ENCODE measurements at regions not wholly inside any gene's neighbourhood (a gene's known extent, or its start where the extent isn't known, plus 50 kb on each side); places are given as distances from the start of the nearest gene placed in this dataset.
A peak's percentile ranks its signal among the peaks of the same experiment; 100 is the strongest.

DNA sequence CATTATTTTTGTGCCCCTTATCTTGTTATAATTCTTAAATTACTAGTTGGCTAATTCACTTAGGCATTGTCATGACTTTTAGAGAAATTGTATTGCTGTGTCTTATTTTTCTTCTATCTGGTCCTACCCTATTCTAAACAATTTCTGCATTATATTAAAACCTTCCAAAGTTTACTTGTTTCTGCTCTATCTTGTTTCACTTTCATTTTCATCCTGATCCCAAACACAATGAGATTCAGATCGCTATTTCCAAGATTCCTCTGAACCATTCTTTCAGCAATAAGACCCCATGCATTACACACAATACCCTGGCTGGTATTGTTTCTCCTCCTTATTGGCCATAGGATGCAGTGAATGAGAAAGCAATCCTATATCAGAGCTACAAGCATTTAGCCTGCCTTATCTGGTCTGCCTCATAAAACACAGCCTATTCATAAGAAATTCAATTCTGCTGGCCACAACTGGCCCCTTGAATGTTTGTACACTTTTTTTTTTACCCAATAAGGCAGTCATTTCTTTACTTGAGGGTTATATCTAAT lies 69.9 kb upstream of the POU3F2 start:
- H3K27me3 ChIP-seq (ENCODE audit: control insufficient read depth, insufficient read depth, low read length, poor library complexity, severe bottlenecking) = no peaks in the 10 kb centered on the region
- Mint-ChIP-seq H3K9me3 (peaks cover 7% of the 10 kb centered on the region), H3K36me3 (ENCODE audit: low read depth) (no peaks in the 10 kb centered on the region), H3K27ac (no peak overlapping the region), H3K4me3 (no peak overlapping the region), H3K27me3 (ENCODE audit: insufficient read depth) (no peaks in the 10 kb centered on the region), H3K4me1 (no peaks in the 10 kb centered on the region)
- WGBS, 2 experiments (ENCODE audit: insufficient coverage in 1 of 2, insufficient read length in 1 of 2) = 78 to 84% methylated on average over 1 of the region's 1 CpG
- H3K4me3 ChIP-seq (ENCODE audit: low read length) = no peak overlapping the region
- no peak overlapping the region for H3K9ac ChIP-seq (ENCODE audit: extremely low read depth, low read length, poor library complexity, severe bottlenecking)
- no peak for DNase-seq
- no peaks in the 10 kb centered on the region for H3K9me3 ChIP-seq (ENCODE audit: control insufficient read depth, low read length)
- H3K27ac ChIP-seq (ENCODE audit: low read depth, low read length) = no peak overlapping the region
- H3K4me1 ChIP-seq (ENCODE audit: control insufficient read depth, insufficient read depth, low read length) = no peaks in the 10 kb centered on the region
- TF ChIP-seq, protein P1, sequence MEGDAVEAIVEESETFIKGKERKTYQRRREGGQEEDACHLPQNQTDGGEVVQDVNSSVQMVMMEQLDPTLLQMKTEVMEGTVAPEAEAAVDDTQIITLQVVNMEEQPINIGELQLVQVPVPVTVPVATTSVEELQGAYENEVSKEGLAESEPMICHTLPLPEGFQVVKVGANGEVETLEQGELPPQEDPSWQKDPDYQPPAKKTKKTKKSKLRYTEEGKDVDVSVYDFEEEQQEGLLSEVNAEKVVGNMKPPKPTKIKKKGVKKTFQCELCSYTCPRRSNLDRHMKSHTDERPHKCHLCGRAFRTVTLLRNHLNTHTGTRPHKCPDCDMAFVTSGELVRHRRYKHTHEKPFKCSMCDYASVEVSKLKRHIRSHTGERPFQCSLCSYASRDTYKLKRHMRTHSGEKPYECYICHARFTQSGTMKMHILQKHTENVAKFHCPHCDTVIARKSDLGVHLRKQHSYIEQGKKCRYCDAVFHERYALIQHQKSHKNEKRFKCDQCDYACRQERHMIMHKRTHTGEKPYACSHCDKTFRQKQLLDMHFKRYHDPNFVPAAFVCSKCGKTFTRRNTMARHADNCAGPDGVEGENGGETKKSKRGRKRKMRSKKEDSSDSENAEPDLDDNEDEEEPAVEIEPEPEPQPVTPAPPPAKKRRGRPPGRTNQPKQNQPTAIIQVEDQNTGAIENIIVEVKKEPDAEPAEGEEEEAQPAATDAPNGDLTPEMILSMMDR (conservative IDR thresholded peaks at IDR 0.05) = no peak
- no peaks in the 10 kb centered on the region for H3K36me3 ChIP-seq (ENCODE audit: control insufficient read depth, insufficient read depth, low read length)

DNA sequence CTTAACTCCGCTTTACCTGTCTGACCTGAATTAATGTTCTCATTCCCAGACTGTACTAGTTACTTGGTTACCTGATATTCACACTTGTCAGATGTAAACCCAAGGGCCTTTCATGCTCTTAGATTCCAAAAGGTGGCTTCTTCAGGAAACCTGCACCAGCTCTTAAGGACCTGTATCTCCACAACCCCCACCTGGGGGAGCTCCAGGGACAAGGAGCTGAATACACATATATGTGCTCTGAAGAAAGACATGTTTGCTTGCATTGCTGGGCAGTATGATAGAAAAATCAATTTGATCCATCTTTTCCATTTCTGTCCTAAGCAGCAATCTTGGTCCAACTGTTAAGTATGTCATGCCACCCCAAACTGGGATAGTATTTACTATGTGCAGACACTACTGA lies 64.8 kb upstream of the POU3F2 start:
- H3K4me3 Mint-ChIP-seq = no peak overlapping the region
- Histone ChIP-seq H3K27me3 (ENCODE audit: control insufficient read depth, insufficient read depth, low read length, poor library complexity, severe bottlenecking) (peaks cover 7% of the 10 kb centered on the region), H3K4me1 (ENCODE audit: control insufficient read depth, insufficient read depth, low read length) (no peaks in the 10 kb centered on the region), H3K4me3 (ENCODE audit: low read length) (no peak overlapping the region), H3K9me3 (ENCODE audit: control insufficient read depth, low read length) (no peaks in the 10 kb centered on the region), H3K27ac (ENCODE audit: low read depth, low read length) (no peak overlapping the region), H3K36me3 (ENCODE audit: control insufficient read depth, insufficient read depth, low read length) (no peaks in the 10 kb centered on the region), H3K9ac (ENCODE audit: extremely low read depth, low read length, poor library complexity, severe bottlenecking) (no peak overlapping the region)
- TF ChIP-seq, protein P1 (conservative IDR thresholded peaks at IDR 0.05) = peak; percentile 74
- no peak overlapping the region for H3K27ac Mint-ChIP-seq
- peak; percentile 72 for DNase-seq
- H3K9me3 Mint-ChIP-seq = no peaks in the 10 kb centered on the region
- H3K27me3 Mint-ChIP-seq (ENCODE audit: insufficient read depth) = peaks cover 14% of the 10 kb centered on the region
- 88% methylated on average over 1 of the region's 1 CpG; no CpG with 5 or more reads in 1 of the 2 experiments for WGBS, 2 experiments (ENCODE audit: insufficient coverage in 1 of 2, insufficient read length in 1 of 2)
- H3K4me1 Mint-ChIP-seq = no peaks in the 10 kb centered on the region
- no peaks in the 10 kb centered on the region for H3K36me3 Mint-ChIP-seq (ENCODE audit: low read depth)

DNA sequence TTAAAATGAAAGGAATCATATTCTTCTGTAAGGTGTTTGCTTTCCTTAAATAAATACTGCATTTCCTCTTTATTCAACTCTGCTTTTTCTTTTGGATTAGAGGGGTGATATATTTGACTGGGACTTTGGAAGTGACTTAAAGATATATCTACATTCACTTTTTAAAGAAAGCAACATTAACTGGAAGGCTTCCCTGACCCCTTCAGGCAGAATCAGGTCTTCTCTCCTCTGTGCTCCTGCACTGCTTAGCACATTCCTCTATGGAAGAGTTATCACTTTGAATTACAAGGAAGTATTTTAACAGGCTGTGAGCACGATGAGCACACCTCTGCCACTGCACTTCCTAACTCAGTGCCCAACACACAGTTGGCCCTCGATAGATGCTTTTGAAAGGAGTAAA lies 59.2 kb upstream of the POU3F2 start:
- no peaks in the 10 kb centered on the region for H3K36me3 ChIP-seq (ENCODE audit: control insufficient read depth, insufficient read depth, low read length)
- H3K27ac Mint-ChIP-seq = no peak overlapping the region
- WGBS, 2 experiments (ENCODE audit: insufficient coverage in 1 of 2, insufficient read length in 1 of 2) = 53% methylated on average over 2 of the region's 2 CpGs; no CpG with 5 or more reads in 1 of the 2 experiments
- DNase-seq = no peak
- no peaks in the 10 kb centered on the region for H3K9me3 Mint-ChIP-seq
- peaks cover 17% of the 10 kb centered on the region for H3K27me3 Mint-ChIP-seq (ENCODE audit: insufficient read depth)
- peaks cover 3% of the 10 kb centered on the region for H3K4me1 Mint-ChIP-seq
- TF ChIP-seq, protein P1 (conservative IDR thresholded peaks at IDR 0.05) = peak; percentile 60
- peaks cover 11% of the 10 kb centered on the region for H3K27me3 ChIP-seq (ENCODE audit: control insufficient read depth, insufficient read depth, low read length, poor library complexity, severe bottlenecking)
- no peaks in the 10 kb centered on the region for H3K36me3 Mint-ChIP-seq (ENCODE audit: low read depth)
- H3K4me1 ChIP-seq (ENCODE audit: control insufficient read depth, insufficient read depth, low read length) = no peaks in the 10 kb centered on the region
- no peak overlapping the region for H3K27ac ChIP-seq (ENCODE audit: low read depth, low read length)
- no peak overlapping the region for H3K4me3 Mint-ChIP-seq
- H3K9ac ChIP-seq (ENCODE audit: extremely low read depth, low read length, poor library complexity, severe bottlenecking) = no peak overlapping the region
- H3K9me3 ChIP-seq (ENCODE audit: control insufficient read depth, low read length) = no peaks in the 10 kb centered on the region
- no peak overlapping the region for H3K4me3 ChIP-seq (ENCODE audit: low read length)
